ENCODE measurements at regions not wholly inside any gene's neighbourhood (a gene's known extent, or its start where the extent isn't known, plus 50 kb on each side); places are given as distances from the start of the nearest gene placed in this dataset.

DNA sequence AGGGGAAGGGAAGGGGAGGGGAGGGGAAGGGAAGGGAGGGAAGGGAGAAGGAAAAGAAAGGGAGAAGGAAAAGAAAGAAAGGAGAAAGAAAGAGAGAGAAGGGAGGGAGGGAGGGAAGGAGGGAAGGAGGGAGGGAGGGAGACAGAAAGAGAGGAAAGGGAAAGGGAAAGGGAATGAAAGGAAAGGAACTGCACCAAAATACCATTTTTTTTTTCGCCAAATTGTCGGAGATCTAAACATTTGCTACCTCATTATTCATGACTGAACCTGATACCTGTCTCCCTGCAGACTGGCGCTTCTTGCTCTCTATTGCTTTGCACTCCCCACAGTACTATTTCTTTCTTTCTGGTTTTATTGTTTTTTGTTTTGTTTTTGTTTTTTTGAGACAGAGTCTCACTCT, 117.3 kb upstream of the LGSN start:
- Histone ChIP-seq H3K9ac (no peak overlapping the region), H3K27ac (no peak overlapping the region), H4K20me1 (no peaks in the 10 kb centered on the region), H3K9me3 (no peaks in the 10 kb centered on the region), H3K27me3 (no peaks in the 10 kb centered on the region), H3K4me3 (no peak overlapping the region), H3K4me1 (no peaks in the 10 kb centered on the region), H3K36me3 (no peaks in the 10 kb centered on the region), H3K4me2 (no peak overlapping the region)
- no peak for TF ChIP-seq Cebpa-rat (IDR thresholded peaks at IDR 0.05)

- Histone ChIP-seq H3K9me3 (no peaks in the 10 kb centered on the region; the same call in 1 of the 2 replicates), H3K27ac (no peak overlapping the region), H4K20me1 (no peaks in the 10 kb centered on the region), H3K9ac (no peak overlapping the region), H3K4me3 (no peak overlapping the region), H3K36me3 (no peaks in the 10 kb centered on the region), H3K4me2 (no peak overlapping the region), H3K4me1 (no peaks in the 10 kb centered on the region), H3K27me3 (no peaks in the 10 kb centered on the region)
- TF ChIP-seq Cebpa-rat (IDR thresholded peaks at IDR 0.05): no peak
Observed at GRCh38 chr6:63440057-63440456, 120.3 kb upstream of the LGSN start.

- Histone ChIP-seq H3K36me3 (no peaks in the 10 kb centered on the region), H4K20me1 (no peaks in the 10 kb centered on the region), H3K9ac (no peak overlapping the region), H3K4me3 (no peak overlapping the region), H3K4me2 (no peak overlapping the region), H3K27me3 (no peaks in the 10 kb centered on the region), H3K4me1 (no peaks in the 10 kb centered on the region), H3K27ac (no peak overlapping the region), H3K9me3 (no peaks in the 10 kb centered on the region; the same call in 1 of the 2 replicates)
- no peak for TF ChIP-seq Cebpa-rat (IDR thresholded peaks at IDR 0.05)
Observed at GRCh38 chr6:63440594-63440993, 120.8 kb upstream of the LGSN start.

DNA sequence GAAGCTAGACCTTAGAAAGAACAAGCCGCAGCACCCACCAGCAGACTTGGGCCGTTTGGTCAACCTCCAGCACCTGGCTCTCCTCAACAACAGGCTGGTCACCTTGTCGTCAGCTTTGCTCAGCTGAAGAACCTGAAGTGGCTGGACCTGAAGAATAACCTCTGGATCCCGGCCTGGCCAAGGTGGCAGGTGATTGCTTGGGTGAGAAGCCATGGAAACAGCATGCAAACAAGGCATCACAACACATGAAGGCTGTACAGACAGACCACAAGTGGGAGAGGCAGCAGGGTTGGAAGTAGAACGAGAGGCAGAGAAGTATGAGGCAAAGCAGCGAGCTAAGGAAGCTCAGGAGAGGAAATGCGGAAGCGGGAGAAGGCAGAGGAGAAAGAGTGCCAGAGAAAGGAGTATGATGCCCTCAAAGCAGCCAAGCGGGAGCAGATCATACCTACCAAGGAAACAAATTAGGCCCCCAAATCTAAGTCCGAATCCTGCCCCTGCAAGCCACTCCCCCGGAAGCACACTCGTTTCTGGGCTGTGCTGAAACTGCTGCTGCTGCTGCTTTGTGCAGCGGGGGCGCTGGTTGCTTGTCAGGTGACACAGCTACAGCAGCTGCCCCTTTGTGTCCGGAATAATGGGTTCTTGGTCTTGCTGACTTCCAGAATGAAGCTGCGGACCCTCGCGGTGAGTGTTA, 121.6 kb upstream of the LGSN start:
- no peak overlapping the region for H3K9ac ChIP-seq
- no peak overlapping the region for H3K4me2 ChIP-seq
- H3K4me3 ChIP-seq: no peak overlapping the region
- H3K27ac ChIP-seq: no peak overlapping the region
- no peaks in the 10 kb centered on the region for H4K20me1 ChIP-seq
- H3K9me3 ChIP-seq: no peaks in the 10 kb centered on the region; the same call in 1 of the 2 replicates
- TF ChIP-seq Cebpa-rat (IDR thresholded peaks at IDR 0.05): no peak
- H3K36me3 ChIP-seq: no peaks in the 10 kb centered on the region
- no peaks in the 10 kb centered on the region for H3K27me3 ChIP-seq
- no peaks in the 10 kb centered on the region for H3K4me1 ChIP-seq

GRCh38 chr6:63442870-63443269, 123.1 kb upstream of the LGSN start:
- no peaks in the 10 kb centered on the region for H3K4me1 ChIP-seq

DNA sequence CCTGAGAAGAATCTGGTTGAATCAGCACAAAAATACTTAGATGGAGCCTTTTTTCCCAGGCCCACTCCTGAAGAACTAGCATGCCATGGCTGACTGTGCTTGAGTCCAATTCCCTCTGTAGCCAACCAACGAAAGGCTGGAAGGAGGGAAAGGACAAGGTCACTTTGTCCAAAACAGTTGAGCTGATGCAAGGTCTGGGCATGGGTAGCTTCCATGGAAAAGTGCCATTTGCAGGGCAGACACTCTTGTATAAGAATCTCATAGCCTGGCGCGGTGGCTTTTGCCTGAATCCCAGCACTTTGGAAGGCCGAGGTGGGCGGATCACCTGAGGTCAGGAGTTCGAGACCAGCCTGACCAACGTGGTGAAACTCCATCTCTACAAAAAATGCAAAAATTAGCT, 125.0 kb upstream of the LGSN start:
- Histone ChIP-seq H3K9me3 (no peaks in the 10 kb centered on the region; the same call in 1 of the 2 replicates), H3K4me1 (no peaks in the 10 kb centered on the region), H3K27ac (no peak overlapping the region), H3K36me3 (no peaks in the 10 kb centered on the region), H3K4me2 (no peak overlapping the region), H3K9ac (no peak overlapping the region), H4K20me1 (no peaks in the 10 kb centered on the region), H3K27me3 (no peaks in the 10 kb centered on the region), H3K4me3 (no peak overlapping the region)
- TF ChIP-seq Cebpa-rat (IDR thresholded peaks at IDR 0.05): no peak

More at GRCh38 chr6:63442870-63443269, 123.1 kb upstream of the LGSN start:
- H3K36me3 ChIP-seq: no peaks in the 10 kb centered on the region
- H3K27ac ChIP-seq: no peak overlapping the region
- H4K20me1 ChIP-seq: no peaks in the 10 kb centered on the region
- TF ChIP-seq Cebpa-rat (IDR thresholded peaks at IDR 0.05): no peak
- no peak overlapping the region for H3K4me3 ChIP-seq
- no peaks in the 10 kb centered on the region for H3K27me3 ChIP-seq
- no peak overlapping the region for H3K4me2 ChIP-seq
- no peaks in the 10 kb centered on the region; the same call in 1 of the 2 replicates for H3K9me3 ChIP-seq
- H3K9ac ChIP-seq: no peak overlapping the region

DNA sequence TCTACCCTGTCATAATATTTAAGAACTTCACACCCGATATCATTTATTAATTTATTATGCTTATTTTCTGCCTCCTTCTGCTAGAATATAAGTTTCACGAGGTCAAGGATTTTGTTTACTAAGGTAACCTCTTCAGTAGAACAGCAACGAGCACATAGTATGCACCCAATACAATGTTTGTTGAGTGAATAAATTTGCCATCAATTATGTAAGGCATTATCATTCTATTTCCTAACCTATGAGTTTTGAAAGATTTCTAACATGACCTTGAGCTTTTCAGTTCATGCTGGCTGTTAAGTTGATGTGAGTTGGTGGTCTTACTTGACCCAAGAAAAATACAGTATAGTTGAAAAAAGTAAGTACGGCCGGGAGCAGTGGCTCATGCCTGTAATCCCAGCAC, 125.9 kb upstream of the LOC128125822 start:
- no peaks in the 10 kb centered on the region for H3K36me3 ChIP-seq
- no peak for TF ChIP-seq Cebpa-rat (IDR thresholded peaks at IDR 0.05)
- H3K4me3 ChIP-seq: no peak overlapping the region
- H4K20me1 ChIP-seq: no peaks in the 10 kb centered on the region
- H3K9ac ChIP-seq: no peak overlapping the region
- no peak overlapping the region for H3K27ac ChIP-seq
- H3K4me2 ChIP-seq: no peak overlapping the region
- no peaks in the 10 kb centered on the region for H3K4me1 ChIP-seq
- no peaks in the 10 kb centered on the region for H3K27me3 ChIP-seq
- no peaks in the 10 kb centered on the region; the same call in 1 of the 2 replicates for H3K9me3 ChIP-seq

DNA sequence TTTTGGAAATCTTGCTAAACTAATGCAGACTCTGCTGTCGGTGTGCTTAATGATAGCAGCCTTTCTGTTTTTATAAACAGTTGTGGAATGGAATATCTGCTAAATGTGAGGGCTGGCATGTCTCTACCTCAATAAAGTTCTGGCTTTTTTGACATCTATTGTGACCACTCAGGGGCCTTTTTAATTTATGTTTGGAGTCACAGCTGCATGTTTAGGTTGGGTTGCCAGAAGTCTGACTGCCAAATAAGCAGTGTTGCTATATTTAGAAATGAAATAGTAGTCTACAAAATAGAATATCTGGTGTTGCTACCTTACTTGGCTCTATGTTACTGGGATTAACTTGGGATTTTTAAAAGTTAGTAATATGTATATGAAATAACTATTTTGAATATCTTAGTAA, 125.1 kb upstream of the LOC128125822 start:
- Histone ChIP-seq H3K4me2 (no peak overlapping the region), H3K36me3 (no peaks in the 10 kb centered on the region), H3K9me3 (no peaks in the 10 kb centered on the region; the same call in 1 of the 2 replicates), H3K4me3 (no peak overlapping the region), H3K27ac (no peak overlapping the region), H3K27me3 (no peaks in the 10 kb centered on the region), H3K9ac (no peak overlapping the region), H4K20me1 (no peaks in the 10 kb centered on the region), H3K4me1 (no peaks in the 10 kb centered on the region)
- no peak for TF ChIP-seq Cebpa-rat (IDR thresholded peaks at IDR 0.05)

DNA sequence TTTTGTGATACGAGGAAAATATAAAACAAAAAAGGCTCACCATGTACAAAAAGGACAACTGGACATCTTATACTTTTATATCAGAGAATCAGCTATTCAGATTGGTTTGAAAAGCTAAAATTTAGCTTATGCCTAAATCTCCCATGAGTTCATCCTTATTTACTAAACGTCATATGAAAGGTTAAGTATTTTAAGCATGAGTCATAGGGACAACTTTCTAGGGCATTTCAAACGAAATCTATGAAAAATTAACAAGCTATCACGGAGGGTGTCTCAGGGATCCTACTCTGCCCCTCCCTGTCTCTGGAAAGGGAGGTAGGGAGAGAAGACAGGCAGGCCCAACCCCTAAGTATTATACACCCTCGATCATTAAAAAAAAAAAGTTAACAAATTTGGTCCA, 124.1 kb upstream of the LOC128125822 start:
- H4K20me1 ChIP-seq: no peaks in the 10 kb centered on the region
- no peak overlapping the region for H3K4me3 ChIP-seq
- H3K36me3 ChIP-seq: no peaks in the 10 kb centered on the region
- no peak overlapping the region for H3K27ac ChIP-seq
- no peak overlapping the region for H3K4me2 ChIP-seq
- no peak for TF ChIP-seq Cebpa-rat (IDR thresholded peaks at IDR 0.05)
- no peaks in the 10 kb centered on the region for H3K4me1 ChIP-seq
- H3K27me3 ChIP-seq: no peaks in the 10 kb centered on the region
- no peak overlapping the region for H3K9ac ChIP-seq
- no peaks in the 10 kb centered on the region for H3K9me3 ChIP-seq

DNA sequence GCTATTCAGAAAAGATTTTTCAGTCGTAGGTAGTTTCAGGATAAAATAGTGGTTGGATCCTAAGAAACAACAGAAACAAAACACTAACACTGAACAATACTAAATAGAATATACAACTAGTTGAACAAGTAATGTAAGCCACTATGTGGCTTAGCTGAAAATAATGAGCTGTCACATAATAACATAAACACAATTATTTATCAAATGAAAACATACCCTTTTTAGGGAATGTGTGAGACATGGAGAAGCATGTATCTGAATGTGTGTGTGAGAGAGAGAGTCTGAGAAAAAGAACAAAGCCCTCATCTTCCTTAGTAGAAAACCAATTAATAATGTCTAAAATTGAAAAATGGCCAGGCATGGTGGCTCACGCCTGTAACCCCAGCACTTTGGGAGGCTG, 122.6 kb upstream of the LOC128125822 start:
- TF ChIP-seq Cebpa-rat (IDR thresholded peaks at IDR 0.05): no peak

DNA sequence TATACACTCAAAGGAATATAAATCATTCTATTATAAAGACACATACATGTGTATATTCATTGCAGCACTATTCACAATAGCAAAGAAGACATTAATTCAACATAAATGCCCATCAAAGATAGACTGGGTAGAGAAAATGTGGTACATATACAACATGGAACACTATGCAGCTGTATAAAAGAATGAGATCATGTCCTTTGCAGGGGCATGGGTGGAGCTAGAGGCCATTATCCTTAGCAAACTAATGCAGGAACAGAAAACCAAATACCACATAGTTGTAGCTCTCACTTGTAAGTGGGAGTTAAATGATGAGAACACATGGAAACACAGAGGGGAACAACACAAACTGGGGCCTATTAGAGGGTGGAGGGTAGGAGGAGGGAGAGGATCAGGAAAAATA, 121.0 kb upstream of the LOC128125822 start:
- Histone ChIP-seq H3K4me2 (no peak overlapping the region), H3K27me3 (no peaks in the 10 kb centered on the region), H4K20me1 (no peaks in the 10 kb centered on the region), H3K9me3 (no peaks in the 10 kb centered on the region), H3K9ac (no peak overlapping the region), H3K4me1 (no peaks in the 10 kb centered on the region), H3K27ac (no peak overlapping the region), H3K36me3 (no peaks in the 10 kb centered on the region), H3K4me3 (no peak overlapping the region)
- TF ChIP-seq Cebpa-rat (IDR thresholded peaks at IDR 0.05): no peak

More for the DNA sequence above, 122.6 kb upstream of the LOC128125822 start:
- Histone ChIP-seq H3K27me3 (no peaks in the 10 kb centered on the region), H3K36me3 (no peaks in the 10 kb centered on the region), H3K4me1 (no peaks in the 10 kb centered on the region), H4K20me1 (no peaks in the 10 kb centered on the region), H3K27ac (no peak overlapping the region), H3K9ac (no peak overlapping the region), H3K4me2 (no peak overlapping the region), H3K4me3 (no peak overlapping the region), H3K9me3 (no peaks in the 10 kb centered on the region)

Measured in BLaER1 (cell line).